ENCODE measurements at regions not wholly inside any gene's neighbourhood (a gene's known extent, or its start where the extent isn't known, plus 50 kb on each side); places are given as distances from the start of the nearest gene placed in this dataset.

GRCh38 chr4:81666491-81666890, 194.8 kb upstream of the RASGEF1B start:
- Mint-ChIP-seq H3K27me3 (no peaks in the 10 kb centered on the region), H3K27ac (no peak overlapping the region), H3K9me3 (no peaks in the 10 kb centered on the region), H3K4me3 (no peak overlapping the region), H3K36me3 (no peaks in the 10 kb centered on the region), H3K4me1 (peaks cover 17% of the 10 kb centered on the region)

DNA sequence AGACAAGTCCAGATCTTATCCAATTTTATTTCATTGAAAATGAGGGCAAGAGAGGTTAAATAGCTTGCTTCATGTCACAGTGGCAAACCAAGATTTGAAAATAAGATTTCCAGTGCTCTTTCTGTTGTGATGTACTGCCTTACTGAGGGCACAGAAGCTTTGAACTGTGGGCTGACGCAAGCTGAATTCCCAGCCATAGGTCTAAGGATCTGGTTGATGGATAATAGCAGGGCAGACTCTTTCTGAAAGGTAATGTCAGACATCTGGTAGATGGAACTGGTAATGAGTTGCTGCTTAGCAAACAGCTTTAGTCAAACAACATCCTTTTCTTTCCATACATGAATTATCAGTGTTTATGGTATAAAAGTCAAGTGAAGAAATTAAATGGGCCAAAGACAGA, 193.9 kb upstream of the RASGEF1B start:
- Mint-ChIP-seq H3K9me3 (no peaks in the 10 kb centered on the region), H3K27ac (peak overlapping the region; percentile 23), H3K4me3 (no peak overlapping the region), H3K27me3 (no peaks in the 10 kb centered on the region), H3K36me3 (no peaks in the 10 kb centered on the region), H3K4me1 (peaks cover 17% of the 10 kb centered on the region)

DNA sequence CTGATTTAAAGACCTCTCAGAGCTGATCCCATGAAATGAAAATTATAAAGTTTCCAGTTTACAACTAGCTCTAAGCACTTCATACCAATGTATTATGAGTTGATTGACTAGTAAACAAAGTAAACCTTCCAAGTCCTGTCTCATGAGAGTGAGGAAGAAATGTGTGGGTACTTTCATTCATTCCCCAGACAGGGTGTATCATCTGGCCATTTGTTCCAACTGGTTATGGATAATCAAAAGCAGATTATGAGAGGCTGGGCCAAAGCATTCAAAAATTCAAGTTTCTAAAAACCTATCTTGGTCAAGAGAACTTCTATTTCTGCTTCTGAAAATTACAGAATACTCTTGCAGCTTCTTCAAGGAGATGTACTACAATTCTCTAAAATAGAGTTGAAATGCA, 193.3 kb upstream of the RASGEF1B start:
- Mint-ChIP-seq H3K27me3 (no peaks in the 10 kb centered on the region), H3K36me3 (no peaks in the 10 kb centered on the region), H3K27ac (no peak overlapping the region), H3K9me3 (no peaks in the 10 kb centered on the region), H3K4me3 (no peak overlapping the region), H3K4me1 (peaks cover 17% of the 10 kb centered on the region)

DNA sequence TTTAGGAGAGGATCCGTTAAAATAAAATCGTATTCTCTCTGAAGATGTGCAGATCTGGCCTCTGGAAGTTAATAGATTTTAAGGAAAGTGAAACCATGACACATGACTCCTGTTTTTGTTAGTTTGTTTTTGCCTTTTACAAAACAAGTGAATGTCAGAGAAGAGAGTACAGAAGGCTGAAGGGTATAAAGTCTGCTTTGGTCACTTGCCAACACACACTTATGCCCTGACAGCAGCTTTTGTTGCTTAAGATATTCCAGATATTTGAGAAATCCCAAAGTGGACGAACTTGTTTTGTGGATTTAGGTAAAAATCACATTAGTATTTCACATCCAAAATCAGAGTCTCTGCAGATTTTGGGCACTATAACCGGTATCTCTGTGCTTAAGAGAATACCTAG, 192.4 kb upstream of the RASGEF1B start:
- Mint-ChIP-seq H3K36me3 (no peaks in the 10 kb centered on the region), H3K9me3 (peaks cover 5% of the 10 kb centered on the region), H3K4me1 (peaks cover 17% of the 10 kb centered on the region), H3K4me3 (no peak overlapping the region), H3K27ac (no peak overlapping the region), H3K27me3 (no peaks in the 10 kb centered on the region)

DNA sequence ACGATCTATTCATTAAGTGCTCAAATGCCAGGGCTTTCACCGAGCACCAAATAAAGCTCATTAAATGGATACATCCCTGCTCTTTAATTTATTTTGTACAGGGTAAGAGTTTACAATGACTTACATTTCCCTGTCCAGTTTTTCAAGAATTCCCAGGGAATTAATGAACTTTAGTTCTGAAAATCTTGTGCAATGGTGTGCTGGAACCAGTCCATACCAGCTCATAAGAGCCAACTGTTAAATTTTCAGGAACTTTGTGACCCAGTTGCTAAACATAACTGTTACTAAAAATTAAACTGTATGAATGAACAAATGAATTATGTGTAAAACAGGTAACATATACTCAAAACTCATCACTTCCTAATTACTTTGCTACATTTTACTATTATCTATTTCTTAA, 191.7 kb upstream of the RASGEF1B start:
- H3K4me3 Mint-ChIP-seq, result no peak overlapping the region

DNA sequence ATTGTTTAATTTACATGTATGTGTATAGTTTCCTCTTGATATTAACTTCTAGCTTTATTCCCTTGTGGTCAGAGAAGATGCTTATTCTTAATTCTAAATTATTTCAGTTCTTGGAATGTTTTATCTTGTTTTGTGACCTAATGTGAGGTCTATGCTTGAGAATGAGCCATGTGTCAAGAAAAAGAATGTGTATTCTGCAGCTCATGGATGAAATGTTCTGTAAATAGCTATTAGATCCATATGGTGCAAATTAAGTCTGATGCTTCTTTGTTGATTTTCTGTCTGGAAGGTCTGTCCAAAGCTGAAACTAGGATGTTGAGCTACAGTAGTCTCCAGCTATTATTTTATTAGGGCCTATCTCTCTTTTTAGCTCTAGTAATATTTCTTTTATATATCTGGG, 187.3 kb upstream of the RASGEF1B start:
- Mint-ChIP-seq H3K36me3 (peaks cover 4% of the 10 kb centered on the region), H3K4me3 (no peak overlapping the region), H3K9me3 (peaks cover 6% of the 10 kb centered on the region), H3K4me1 (peaks cover under 1% of the 10 kb centered on the region), H3K27ac (no peak overlapping the region), H3K27me3 (no peaks in the 10 kb centered on the region)

More for the DNA sequence above, 191.7 kb upstream of the RASGEF1B start:
- Mint-ChIP-seq H3K4me1 (peaks cover 17% of the 10 kb centered on the region), H3K9me3 (peaks cover 5% of the 10 kb centered on the region), H3K27ac (no peak overlapping the region), H3K36me3 (peaks cover 4% of the 10 kb centered on the region), H3K27me3 (no peaks in the 10 kb centered on the region)

DNA sequence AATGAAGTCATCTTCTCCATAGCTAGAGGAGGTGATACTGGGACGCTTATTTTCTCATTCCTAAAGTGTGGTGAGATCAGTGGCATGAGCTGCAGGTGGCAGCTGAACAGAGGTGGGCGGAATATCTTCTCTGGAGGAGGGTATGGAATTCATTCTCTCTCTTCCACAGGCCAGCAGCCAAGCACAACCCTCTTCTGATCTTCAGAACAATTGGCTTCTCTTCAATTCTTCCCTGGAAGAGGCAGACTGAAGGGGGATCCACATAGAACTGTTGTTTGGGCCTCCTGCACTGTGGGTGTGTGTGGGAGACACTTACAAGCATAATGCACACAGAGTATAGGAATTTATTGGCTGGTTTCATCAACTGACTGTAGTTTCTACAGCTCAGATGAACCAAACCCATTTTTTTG, 180.4 kb upstream of the RASGEF1B start:
- H3K4me3 Mint-ChIP-seq, result peak overlapping the region; percentile 15
- no peaks in the 10 kb centered on the region for H3K27me3 Mint-ChIP-seq
- H3K9me3 Mint-ChIP-seq, result peaks cover 5% of the 10 kb centered on the region
- peaks cover 68% of the 10 kb centered on the region for H3K4me1 Mint-ChIP-seq
- H3K27ac Mint-ChIP-seq, result peak overlapping the region; percentile 91
- peaks cover 2% of the 10 kb centered on the region for H3K36me3 Mint-ChIP-seq

- H3K4me3 Mint-ChIP-seq, result peak overlapping the region; percentile 6
- peak overlapping the region; percentile 83 for H3K27ac Mint-ChIP-seq
Observed at GRCh38 chr4:81651243-81651899, 179.7 kb upstream of the RASGEF1B start.

DNA sequence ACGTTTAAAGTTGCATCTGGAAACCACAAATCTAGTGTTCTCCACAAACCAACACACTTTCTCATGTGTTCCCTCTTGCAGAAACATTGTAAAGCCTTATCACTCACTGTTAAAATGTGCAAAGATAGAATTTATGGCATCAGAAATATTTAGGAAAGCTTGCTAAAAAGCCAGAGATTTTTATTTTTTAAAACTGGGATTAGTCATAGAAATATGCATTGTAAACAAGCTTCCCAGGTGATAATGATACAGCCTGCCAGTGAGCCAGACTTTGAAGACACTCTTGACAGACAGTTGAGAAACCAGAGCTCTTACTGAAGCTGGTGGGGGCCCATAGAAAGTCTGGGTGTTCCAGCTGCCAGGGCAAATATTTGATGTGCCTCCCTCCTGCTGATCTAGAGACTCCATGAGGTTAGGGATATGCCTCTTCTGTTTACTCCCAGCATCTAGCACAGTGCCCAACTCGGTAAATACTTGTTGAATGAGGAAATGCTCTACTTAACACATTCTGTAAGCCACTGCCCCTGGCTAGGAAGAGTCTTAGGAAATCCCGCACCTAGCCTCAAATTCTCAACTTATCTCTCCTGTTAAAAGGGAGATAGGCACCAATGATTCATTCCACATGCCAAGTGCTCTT, 179.0 kb upstream of the RASGEF1B start:
- Mint-ChIP-seq H3K9me3 (peaks cover 5% of the 10 kb centered on the region), H3K4me1 (peaks cover 73% of the 10 kb centered on the region), H3K36me3 (peaks cover 2% of the 10 kb centered on the region), H3K27me3 (no peaks in the 10 kb centered on the region), H3K4me3 (no peak overlapping the region), H3K27ac (peak overlapping the region; percentile 83)

More at GRCh38 chr4:81651243-81651899, 179.7 kb upstream of the RASGEF1B start:
- H3K36me3 Mint-ChIP-seq, result peaks cover 2% of the 10 kb centered on the region
- H3K9me3 Mint-ChIP-seq, result peaks cover 5% of the 10 kb centered on the region
- no peaks in the 10 kb centered on the region for H3K27me3 Mint-ChIP-seq
- H3K4me1 Mint-ChIP-seq, result peaks cover 73% of the 10 kb centered on the region

- Mint-ChIP-seq H3K27me3 (no peaks in the 10 kb centered on the region), H3K4me1 (peaks cover 70% of the 10 kb centered on the region), H3K27ac (peak overlapping the region; percentile 83), H3K4me3 (peak overlapping the region; percentile 71), H3K36me3 (peaks cover 1% of the 10 kb centered on the region), H3K9me3 (peaks cover 4% of the 10 kb centered on the region)
Observed at GRCh38 chr4:81648576-81649275, 177.0 kb upstream of the RASGEF1B start.

GRCh38 chr4:81647388-81647787, 175.7 kb upstream of the RASGEF1B start:
- no peak overlapping the region for H3K4me3 Mint-ChIP-seq
- no peaks in the 10 kb centered on the region for H3K27me3 Mint-ChIP-seq
- H3K27ac Mint-ChIP-seq, result no peak overlapping the region
- H3K9me3 Mint-ChIP-seq, result peaks cover 4% of the 10 kb centered on the region
- H3K4me1 Mint-ChIP-seq, result peaks cover 56% of the 10 kb centered on the region
- peaks cover 1% of the 10 kb centered on the region for H3K36me3 Mint-ChIP-seq

GRCh38 chr4:81642543-81642942, 170.8 kb upstream of the RASGEF1B start:
- no peaks in the 10 kb centered on the region for H3K27me3 Mint-ChIP-seq
- peaks cover 4% of the 10 kb centered on the region for H3K9me3 Mint-ChIP-seq
- H3K4me3 Mint-ChIP-seq, result no peak overlapping the region
- H3K27ac Mint-ChIP-seq, result no peak overlapping the region
- H3K36me3 Mint-ChIP-seq, result peaks cover 1% of the 10 kb centered on the region
- peaks cover 13% of the 10 kb centered on the region for H3K4me1 Mint-ChIP-seq

GRCh38 chr4:81639248-81639647, 167.5 kb upstream of the RASGEF1B start:
- Mint-ChIP-seq H3K4me1 (peaks cover 3% of the 10 kb centered on the region), H3K4me3 (no peak overlapping the region), H3K27me3 (no peaks in the 10 kb centered on the region), H3K9me3 (no peaks in the 10 kb centered on the region), H3K27ac (no peak overlapping the region), H3K36me3 (peaks cover 1% of the 10 kb centered on the region)

DNA sequence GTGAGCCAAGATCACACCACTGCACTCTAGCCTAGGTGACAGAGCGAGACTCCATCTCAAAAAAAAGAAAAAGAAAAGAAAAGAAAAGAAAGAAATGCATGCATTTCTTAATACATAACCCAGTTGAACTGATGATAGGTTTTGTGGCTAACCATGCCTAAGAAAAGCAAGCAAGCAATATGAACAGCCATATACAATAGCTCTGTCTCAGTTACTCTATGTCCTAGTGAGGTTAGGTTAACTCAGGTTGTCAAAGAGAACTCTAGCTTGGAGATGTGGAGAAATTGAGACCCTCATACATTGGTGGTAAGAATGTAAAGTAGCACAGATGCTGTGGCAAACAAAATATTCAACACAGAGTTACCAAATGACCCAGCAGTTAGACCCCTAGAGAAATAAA, 167.0 kb upstream of the RASGEF1B start:
- Mint-ChIP-seq H3K4me3 (no peak overlapping the region), H3K27ac (no peak overlapping the region), H3K4me1 (peaks cover 3% of the 10 kb centered on the region), H3K36me3 (no peaks in the 10 kb centered on the region), H3K9me3 (no peaks in the 10 kb centered on the region), H3K27me3 (no peaks in the 10 kb centered on the region)

DNA sequence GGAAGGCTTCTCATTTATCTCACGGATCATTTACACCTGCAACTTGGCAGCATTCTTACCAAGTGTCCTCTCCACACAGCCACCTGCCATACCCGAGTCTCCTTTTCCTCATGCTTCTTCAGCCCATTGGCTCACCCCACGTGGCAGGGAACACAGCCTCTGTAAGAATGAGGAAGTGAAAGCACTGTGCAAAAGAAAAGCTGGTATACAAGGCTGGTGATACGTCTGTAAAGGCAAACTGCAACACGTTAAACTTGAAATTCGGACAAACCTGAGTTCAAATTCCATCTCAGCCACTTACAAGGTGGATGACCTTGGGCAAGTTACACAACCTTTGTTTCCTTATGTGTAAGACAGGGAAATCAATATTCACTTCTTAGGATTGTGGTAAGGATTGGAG, 164.0 kb upstream of the RASGEF1B start:
- Mint-ChIP-seq H3K27me3 (no peaks in the 10 kb centered on the region), H3K9me3 (no peaks in the 10 kb centered on the region), H3K27ac (no peak overlapping the region), H3K36me3 (no peaks in the 10 kb centered on the region), H3K4me1 (peaks cover 5% of the 10 kb centered on the region), H3K4me3 (no peak overlapping the region)

Measured in activated naive CD4-positive, alpha-beta T cell treated with anti-CD3 and anti-CD28 coated beads, Interleukin-2, amount 50 U/mL, for 24 hours (primary cell).